ENCODE measurements at regions not wholly inside any gene's neighbourhood (a gene's known extent, or its start where the extent isn't known, plus 50 kb on each side); places are given as distances from the start of the nearest gene placed in this dataset.

DNA sequence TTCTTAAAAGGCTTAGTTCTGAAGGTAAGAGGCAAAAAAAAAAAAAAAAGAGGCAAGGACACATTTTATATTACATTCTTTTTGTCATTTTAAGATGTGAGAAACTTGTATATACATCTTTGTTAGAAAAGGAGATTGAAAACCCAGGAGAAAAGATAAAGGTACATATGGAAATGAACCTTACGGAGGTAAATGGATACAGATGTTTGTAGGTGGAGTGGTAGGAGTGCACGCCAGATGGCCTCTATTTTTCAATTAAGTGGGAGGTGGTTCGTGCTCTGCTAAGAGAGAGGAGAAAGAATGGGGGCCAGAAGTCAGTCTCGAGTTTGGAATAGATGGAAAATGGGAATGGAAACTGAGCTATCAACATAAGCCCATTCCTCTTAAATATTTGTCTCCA lies 622.5 kb upstream of the GHITM start:
- H2AFZ ChIP-seq (ENCODE audit: low read length), result no peak overlapping the region
- no peak overlapping the region for H4K5ac ChIP-seq (ENCODE audit: insufficient read length, low read depth, low read length)
- no peaks in the 10 kb centered on the region for H3K79me2 ChIP-seq (ENCODE audit: control insufficient read depth in 1 of 2, insufficient read depth in 2 of 2, low read length in 2 of 2)
- no peaks in the 10 kb centered on the region for H3K9me3 ChIP-seq (ENCODE audit: insufficient read depth in 2 of 2, low read depth in 1 of 2, low read length in 1 of 2)
- H2BK120ac ChIP-seq (replicated peaks; ENCODE audit: low read depth, low read length), result no peak overlapping the region
- H3K4me1 ChIP-seq (replicated peaks in 1 of 4; ENCODE audit: control insufficient read depth in 3 of 4, insufficient read depth in 4 of 4, low read length in 3 of 4), result no peaks in the 10 kb centered on the region
- H3K4ac ChIP-seq (replicated peaks; ENCODE audit: insufficient read length, low read depth, low read length), result no peak overlapping the region
- H2BK5ac ChIP-seq (ENCODE audit: low read depth, low read length), result no peak overlapping the region
- H3K36me3 ChIP-seq (ENCODE audit: control insufficient read depth in 2 of 4, insufficient read depth in 4 of 4, low read length in 3 of 4), result no peaks in the 10 kb centered on the region
- no peak overlapping the region for H2BK12ac ChIP-seq (ENCODE audit: low read depth, low read length)
- no peak overlapping the region for H3K4me2 ChIP-seq (ENCODE audit: insufficient read depth in 1 of 2, low read depth in 2 of 2, low read length in 2 of 2)
- H3K14ac ChIP-seq (ENCODE audit: insufficient read length), result no peak overlapping the region
- H3K4me3 ChIP-seq (ENCODE audit: extremely low read depth in 1 of 4, insufficient read depth in 2 of 4, low read depth in 3 of 4, low read length in 4 of 4), result no peak overlapping the region
- H3K18ac ChIP-seq (ENCODE audit: extremely low read depth, low read length), result no peak overlapping the region
- no peak overlapping the region for H2AK5ac ChIP-seq (ENCODE audit: low read depth, low read length)
- no peak overlapping the region for H3K56ac ChIP-seq (replicated peaks; ENCODE audit: insufficient read length, low read depth, low read length)
- H2BK15ac ChIP-seq (ENCODE audit: low read length), result no peak overlapping the region
- no peak overlapping the region for H3K27ac ChIP-seq (ENCODE audit: low read depth, low read length)
- 91% methylated on average over 4 of the region's 4 CpGs; no CpG with 5 or more reads in 1 of the 2 experiments for WGBS, 2 experiments (ENCODE audit: extremely low coverage in 1 of 2, insufficient coverage in 1 of 2, insufficient read length in 1 of 2, insufficient replicate concordance in 2 of 2, low coverage in 1 of 2, low lambda C conversion rate in 2 of 2, missing lambda C conversion rate in 1 of 2)
- no peak for FAIRE-seq
- POLR2A ChIA-PET (ENCODE audit: partially characterized antibody), result interaction anchor here (0.6 kb wide), 1 partner anchor 355 kb away, joined by 3 read pairs; no protein-coding TSS in a partner anchor
- no peak overlapping the region for H3K23ac ChIP-seq (ENCODE audit: insufficient read length)
- H3K9ac ChIP-seq (replicated peaks in 1 of 4; ENCODE audit: extremely low read depth in 1 of 4, low read depth in 3 of 4, low read length in 3 of 4), result no peak overlapping the region
- H4K91ac ChIP-seq (replicated peaks; ENCODE audit: insufficient read length, low read length), result no peak overlapping the region
- no peak overlapping the region for H2BK20ac ChIP-seq (ENCODE audit: low read length)
- H3K27me3 ChIP-seq (replicated peaks in 1 of 4; ENCODE audit: control insufficient read depth in 3 of 4, extremely low read depth in 1 of 4, insufficient read depth in 3 of 4, low read length in 3 of 4), result no peaks in the 10 kb centered on the region
- H4K20me1 ChIP-seq (replicated peaks in 1 of 2; ENCODE audit: control insufficient read depth in 1 of 2, insufficient read depth in 2 of 2, low read length in 2 of 2), result no peaks in the 10 kb centered on the region
- no peaks in the 10 kb centered on the region for H3K23me2 ChIP-seq (ENCODE audit: low read depth, low read length)
- DNase-seq (ENCODE audit: low read depth in 1 of 2, low spot score in 2 of 2), result no peak
- no peak overlapping the region for H4K8ac ChIP-seq (ENCODE audit: extremely low read depth, insufficient read depth, low read length)
- no peaks in the 10 kb centered on the region for H3K79me1 ChIP-seq (ENCODE audit: low read depth, low read length)
- CTCF ChIA-PET (ENCODE audit: partially characterized antibody), result no interaction called here
- TF ChIP-seq TEAD4 (IDR thresholded peaks at IDR 0.05; ENCODE audit: low read depth, low read length), result no peak
- TF ChIP-seq KDM1A (IDR thresholded peaks at IDR 0.05; ENCODE audit: borderline replicate concordance, low read length), result no peak
- TF ChIP-seq RFX5 (IDR thresholded peaks at IDR 0.05; ENCODE audit: borderline replicate concordance, low read depth, low read length), result no peak
